Caco-2 (cell line): ENCODE measurements at regions not wholly inside any gene's neighbourhood (a gene's known extent, or its start where the extent isn't known, plus 50 kb on each side); places are given as distances from the start of the nearest gene placed in this dataset.

Experiments used
- BruUV-seq: library from RNA; stranded (reverse); fragments of 400-500 nt; replicated peaks from 2 replicates; lab custom pipeline; 2021; lab: Mats Ljungman, UMichigan
- CTCF ChIA-PET: fragments of 300-600 bp; sonication (Branson Sonifier 250); formaldehyde crosslinking; loops from one replicate; lab custom pipeline; 2022; ENCODE audit warnings: antibody characterized with exemption; lab: Charles Lee
- POLR2A ChIA-PET: fragments of 300-600 bp; sonication (Branson Sonifier 250); formaldehyde crosslinking; loops from one replicate; lab custom pipeline; 2022; ENCODE audit warnings: antibody characterized with exemption; lab: Charles Lee
- DNase-seq, 2 experiments: peaks; one replicate each; pipeline versions ENCODE4 v3.0.0 to v3.0.0-alpha.2; 2020 to 2022
- H3K27me3 ChIP-seq: replicated peaks from 2 replicates; pipeline ENCODE4 v1.6.0; 2011; ENCODE audit warnings: low read length; ENCODE audit not compliant: control insufficient read depth, insufficient read depth
- H3K36me3 ChIP-seq: 2 replicates; pipeline ENCODE4 v1.5.1; 2011; ENCODE audit warnings: low read length; ENCODE audit not compliant: control insufficient read depth, insufficient read depth
- H3K4me1 ChIP-seq: fragments of 250-450 bp; sonication (Bioruptor Pico); 2 replicates; pipeline ENCODE4 v1.5.1; 2020; ENCODE audit warnings: mild to moderate bottlenecking
- H3K4me3 ChIP-seq: 2 replicates; pipeline ENCODE4 v1.5.1; 2011; ENCODE audit warnings: low read depth, mild to moderate bottlenecking, control low read depth, low read length
- H3K9me3 ChIP-seq: fragments of 250-450 bp; sonication (Bioruptor Pico); 2 replicates; pipeline ENCODE4 v1.5.1; 2020; ENCODE audit warnings: mild to moderate bottlenecking, moderate library complexity
- H3K27ac Mint-ChIP-seq: one replicate; pipeline ENCODE4 v1.8.0; 2022; ENCODE audit warnings: mixed read lengths; ENCODE audit not compliant: unreplicated experiment
- H3K27me3 Mint-ChIP-seq: one replicate; pipeline ENCODE4 v1.8.0; 2022; ENCODE audit warnings: mixed read lengths; ENCODE audit not compliant: insufficient read depth, unreplicated experiment
- H3K36me3 Mint-ChIP-seq: one replicate; pipeline ENCODE4 v1.8.0; 2022; ENCODE audit warnings: mild to moderate bottlenecking, mixed read lengths; ENCODE audit not compliant: insufficient read depth, unreplicated experiment
- H3K4me1 Mint-ChIP-seq: one replicate; pipeline ENCODE4 v1.8.0; 2022; ENCODE audit warnings: low read depth, mixed read lengths; ENCODE audit not compliant: unreplicated experiment
- H3K4me3 Mint-ChIP-seq: one replicate; pipeline ENCODE4 v1.8.0; 2022; ENCODE audit warnings: mild to moderate bottlenecking, moderate library complexity, mixed read lengths; ENCODE audit not compliant: unreplicated experiment
- H3K9me3 Mint-ChIP-seq: one replicate; pipeline ENCODE4 v1.8.0; 2022; ENCODE audit warnings: mixed read lengths; ENCODE audit not compliant: unreplicated experiment
- intact Hi-C: fragments of 100-400 bp; cut with micrococcal nuclease; formaldehyde crosslinking; loops from one replicate; pipeline ENCODE4 v1.10.0; 2022; ENCODE audit not compliant: unreplicated experiment
- TF ChIP-seq, protein P1 (sequence below), 2 experiments: fragments of 200-600 bp in 1 of 2; IDR thresholded peaks; 1 replicate in 1 of 2; 2 replicates in 1 of 2; pipeline versions ENCODE4 v1.5.1 to v1.8.0; 2011 to 2022; ENCODE audit warnings: antibody characterized with exemption in 1 of 2, control low read depth in 1 of 2, inconsistent platforms in 1 of 2, low read depth in 1 of 2, low read length in 1 of 2, mild to moderate bottlenecking in 1 of 2, moderate library complexity in 1 of 2; ENCODE audit not compliant: insufficient read depth in 1 of 2, severe bottlenecking in 1 of 2, unreplicated experiment in 1 of 2

DNA sequence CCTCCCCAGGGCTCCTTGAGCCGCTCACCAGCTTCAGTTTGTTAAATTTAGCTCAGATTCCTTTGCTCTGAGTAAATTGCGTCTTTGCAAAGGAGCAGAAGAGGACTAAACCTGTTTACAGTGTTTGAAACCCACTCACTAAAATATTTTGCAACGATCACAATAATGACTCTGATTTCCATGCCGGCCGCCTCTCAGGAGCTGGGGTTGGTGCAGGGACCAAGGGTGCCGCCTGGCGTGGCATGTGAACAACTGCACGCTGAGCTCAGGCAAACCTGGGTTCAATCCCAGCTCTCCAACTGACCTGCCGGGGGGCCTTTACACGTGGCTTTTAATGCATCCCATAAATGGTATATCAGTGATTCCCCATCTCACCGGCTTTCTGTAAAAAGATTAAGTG is 68.7 kb upstream of the CACNA1A start:
- POLR2A ChIA-PET: no interaction called here
- no peak overlapping the region for H3K27ac Mint-ChIP-seq
- H3K4me3 Mint-ChIP-seq: no peak overlapping the region
- peak in 1 of 2 experiments; percentile 3 for DNase-seq
- intact Hi-C loops: no loop called here
- H3K27me3 Mint-ChIP-seq: peaks cover 10% of the 10 kb centered on the region
- Histone ChIP-seq H3K9me3 (no peaks in the 10 kb centered on the region), H3K36me3 (no peaks in the 10 kb centered on the region), H3K4me1 (no peaks in the 10 kb centered on the region), H3K4me3 (no peak overlapping the region), H3K27me3 (no peaks in the 10 kb centered on the region)
- BruUV-seq: no TSS peak
- H3K36me3 Mint-ChIP-seq: no peaks in the 10 kb centered on the region
- CTCF ChIA-PET: interaction anchor here (0.9 to 1.0 kb wide), 2 partner anchors 9 to 297 kb away, joined by 4 to 5 read pairs; no protein-coding TSS in a partner anchor
- H3K9me3 Mint-ChIP-seq: peaks cover 26% of the 10 kb centered on the region
- no peaks in the 10 kb centered on the region for H3K4me1 Mint-ChIP-seq
- TF ChIP-seq, protein P1, sequence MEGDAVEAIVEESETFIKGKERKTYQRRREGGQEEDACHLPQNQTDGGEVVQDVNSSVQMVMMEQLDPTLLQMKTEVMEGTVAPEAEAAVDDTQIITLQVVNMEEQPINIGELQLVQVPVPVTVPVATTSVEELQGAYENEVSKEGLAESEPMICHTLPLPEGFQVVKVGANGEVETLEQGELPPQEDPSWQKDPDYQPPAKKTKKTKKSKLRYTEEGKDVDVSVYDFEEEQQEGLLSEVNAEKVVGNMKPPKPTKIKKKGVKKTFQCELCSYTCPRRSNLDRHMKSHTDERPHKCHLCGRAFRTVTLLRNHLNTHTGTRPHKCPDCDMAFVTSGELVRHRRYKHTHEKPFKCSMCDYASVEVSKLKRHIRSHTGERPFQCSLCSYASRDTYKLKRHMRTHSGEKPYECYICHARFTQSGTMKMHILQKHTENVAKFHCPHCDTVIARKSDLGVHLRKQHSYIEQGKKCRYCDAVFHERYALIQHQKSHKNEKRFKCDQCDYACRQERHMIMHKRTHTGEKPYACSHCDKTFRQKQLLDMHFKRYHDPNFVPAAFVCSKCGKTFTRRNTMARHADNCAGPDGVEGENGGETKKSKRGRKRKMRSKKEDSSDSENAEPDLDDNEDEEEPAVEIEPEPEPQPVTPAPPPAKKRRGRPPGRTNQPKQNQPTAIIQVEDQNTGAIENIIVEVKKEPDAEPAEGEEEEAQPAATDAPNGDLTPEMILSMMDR (IDR thresholded peaks at IDR 0.05; ENCODE audit: insufficient read depth in 1 of 2, low read depth in 1 of 2, low read length in 1 of 2, severe bottlenecking in 1 of 2, unreplicated experiment in 1 of 2): peak in 1 of 2 experiments; percentile 20

- no peak overlapping the region for H3K4me3 Mint-ChIP-seq
- no peaks in the 10 kb centered on the region for H3K36me3 Mint-ChIP-seq
- H3K4me1 Mint-ChIP-seq: no peaks in the 10 kb centered on the region
- H3K27me3 Mint-ChIP-seq: peaks cover 10% of the 10 kb centered on the region
- no peaks in the 10 kb centered on the region for H3K27me3 ChIP-seq
- H3K9me3 ChIP-seq: no peaks in the 10 kb centered on the region
- DNase-seq: no peak
- H3K27ac Mint-ChIP-seq: no peak overlapping the region
- no TSS peak for BruUV-seq
- intact Hi-C loops: no loop called here
- no peak overlapping the region for H3K4me3 ChIP-seq
- H3K36me3 ChIP-seq: no peaks in the 10 kb centered on the region
- H3K4me1 ChIP-seq: no peaks in the 10 kb centered on the region
- POLR2A ChIA-PET: no interaction called here
- CTCF ChIA-PET: interaction anchor here (0.7 kb wide), 1 partner anchor 1143 kb away, joined by 5 read pairs; no protein-coding TSS in a partner anchor
- TF ChIP-seq, protein P1 (IDR thresholded peaks at IDR 0.05; ENCODE audit: insufficient read depth in 1 of 2, low read depth in 1 of 2, low read length in 1 of 2, severe bottlenecking in 1 of 2, unreplicated experiment in 1 of 2): no peak
- H3K9me3 Mint-ChIP-seq: peaks cover 23% of the 10 kb centered on the region
Measured at GRCh38 chr19:13573056-13573667, 66.9 kb upstream of the CACNA1A start.

GRCh38 chr19:13561461-13561860 is 55.2 kb upstream of the CACNA1A start:
- CTCF ChIA-PET: no interaction called here
- intact Hi-C loops: no loop called here
- Histone ChIP-seq H3K36me3 (no peaks in the 10 kb centered on the region), H3K9me3 (no peaks in the 10 kb centered on the region), H3K4me1 (no peaks in the 10 kb centered on the region), H3K27me3 (no peaks in the 10 kb centered on the region), H3K4me3 (no peak overlapping the region)
- Mint-ChIP-seq H3K4me3 (no peak overlapping the region), H3K36me3 (no peaks in the 10 kb centered on the region), H3K27ac (no peak overlapping the region), H3K9me3 (no peaks in the 10 kb centered on the region), H3K27me3 (peaks cover 3% of the 10 kb centered on the region), H3K4me1 (no peaks in the 10 kb centered on the region)
- POLR2A ChIA-PET: no interaction called here
- no TSS peak for BruUV-seq
- TF ChIP-seq, protein P1 (IDR thresholded peaks at IDR 0.05; ENCODE audit: insufficient read depth in 1 of 2, low read depth in 1 of 2, low read length in 1 of 2, severe bottlenecking in 1 of 2, unreplicated experiment in 1 of 2): no peak
- no peak for DNase-seq
